Heart right ventricle (tissue), 16 donors: ENCODE measurements at regions not wholly inside any gene's neighbourhood (a gene's known extent, or its start where the extent isn't known, plus 50 kb on each side); places are given as distances from the start of the nearest gene placed in this dataset.
A peak's percentile ranks its signal among the peaks of the same experiment; 100 is the strongest.

Experiments
- ATAC-seq, 8 donors: fragments of 200-7000 bp; cut with Tn5 transposase; one replicate each; pipeline ENCODE4 v1.9.1; 2020; ENCODE audit warnings: mild to moderate bottlenecking in 8 of 8, moderate library complexity in 8 of 8, moderate number of reproducible peaks in 1 of 8
- DNase-seq, 2 donors: peaks; one replicate each; pipeline ENCODE4 v3.0.0-alpha.2; 2020
- H3K27ac ChIP-seq, 10 donors: fragments of 200-600 bp; sonication (generic) in 2 of 10; one replicate each; pipeline versions ENCODE4 v1.5.0 to v1.8.0; 2020 to 2022; ENCODE audit warnings: mild to moderate bottlenecking in 3 of 10
- H3K27me3 ChIP-seq, 7 donors: fragments of 200-600 bp; one replicate each; pipeline ENCODE4 v1.8.0; 2021 to 2022; ENCODE audit warnings: mild to moderate bottlenecking in 2 of 7
- H3K36me3 ChIP-seq, 9 donors: fragments of 200-600 bp; sonication (generic) in 1 of 9; one replicate each; pipeline versions ENCODE4 v1.5.0 to v1.8.0; 2020 to 2022; ENCODE audit warnings: mild to moderate bottlenecking in 2 of 9
- H3K4me1 ChIP-seq, 9 donors: fragments of 200-600 bp; sonication (generic) in 1 of 9; one replicate each; pipeline versions ENCODE4 v1.5.0 to v1.8.0; 2020 to 2022; ENCODE audit warnings: mild to moderate bottlenecking in 4 of 9
- H3K4me3 ChIP-seq, 10 donors: fragments of 200-600 bp; sonication (generic) in 2 of 10; one replicate each; pipeline versions ENCODE4 v1.5.0 to v1.8.0; 2020 to 2022; ENCODE audit warnings: mild to moderate bottlenecking in 7 of 10, moderate library complexity in 2 of 10
- H3K9me3 ChIP-seq, 11 donors: fragments of 200-600 bp in 10 of 11; sonication (generic) in 2 of 11; one replicate each; pipeline versions ENCODE4 v1.5.0 to v1.8.0; 2013 to 2022; ENCODE audit warnings: mild to moderate bottlenecking in 2 of 11, control low read depth in 1 of 11, moderate library complexity in 1 of 11
- CTCF ChIP-seq, 9 donors: fragments of 200-600 bp; sonication (generic) in 2 of 9; IDR thresholded peaks; one replicate each; pipeline versions ENCODE4 v1.5.0 to v1.8.0; 2021 to 2022; ENCODE audit warnings: antibody characterized with exemption in 9 of 9, mild to moderate bottlenecking in 5 of 9, moderate library complexity in 1 of 9
- WGBS, 2 donors: extraction: QIAGEN DNeasy Blood & Tissue Kit; methylation state at CpG; one replicate each; pipeline ENCODE4 v1.1.7; 2013; ENCODE audit warnings: inconsistent platforms in 1 of 2; 5-methylcytosine and 5-hydroxymethylcytosine counted together
- intact Hi-C, 10 donors: fragments of 100-400 bp; cut with DNase I; formaldehyde crosslinking; loops; one replicate each; pipeline versions ENCODE4 v1.11.1 to v1.14.2; 2022
- donor health status: Arrhythmogenic right ventricular cardiomyopathy.
- donor health status: ischemic (EF 13 %, LVEDD 7.1; RV severe dilation, severe dysfunction).
- donor health status: healthy with polysubstance abuse.
- donor health status: DM: no; HTN: yes; CAD: no.
- donor health status: DM: no; HTN: no; CAD: no.
- donor health status: ischemic (EF 25% LVEDD 6.9; RV normal size, moderate dysfunction).
- donor health status: ischemic (EF 25% LVEDD 5.7; RV mildly dilated, moderate dysfunction).
- donor health status: healthy.
- donor health status: DM: yes; HTN: yes; CAD: no.
- donor health status: Ischemic cardiomyopathy.
- donor health status: ischemic (EF 35%, LVEDD 5.7; RV mildly dilated, moderate dysfunction).
- donor health status: nonischemic (EF 11% LVEDD 7.7; RV severe dilation, severe dysfunction).
- donor health status: DM: yes; HTN: yes; CAD: no.
- donor health status: PGD.
- donor health status: ischemic (EF 29% LVEDD 5.4; RV normal size, mild dysfunction).
- donor health status: nonischemic (EF 23%, LVEDD 6.1; RV moderate dilation, normal function).

- intact Hi-C loops = no loop called here
Observed at GRCh38 chr6:2491137-2491536, 245.7 kb upstream of the GMDS start.

GRCh38 chr6:2488578-2488977 is 243.2 kb upstream of the GMDS start:
- WGBS, 2 donors = 89 to 90% methylated on average over 6 of the region's 6 CpGs
- DNase-seq (no peak), ATAC-seq (no peak)
- H3K27me3 ChIP-seq = no peaks in the 10 kb centered on the region
- TF ChIP-seq CTCF (IDR thresholded peaks at IDR 0.05) = no peak
- H3K27ac ChIP-seq = no peak overlapping the region
- no peak overlapping the region for H3K4me3 ChIP-seq
- H3K9me3 ChIP-seq = peaks cover 0 to 8% (median 0%) of the 10 kb centered on the region in 11 donors
- no peaks in the 10 kb centered on the region for H3K4me1 ChIP-seq
- H3K36me3 ChIP-seq = peaks cover 0 to 5% (median 0%) of the 10 kb centered on the region in 9 donors
- intact Hi-C loops = no loop called here

More at GRCh38 chr6:2491137-2491536, 245.7 kb upstream of the GMDS start:
- DNase-seq = no peak
- WGBS, 2 donors = 96 to 97% methylated on average over 14 of the region's 14 CpGs
- Histone ChIP-seq H3K27me3 (no peaks in the 10 kb centered on the region), H3K9me3 (no peaks in the 10 kb centered on the region), H3K4me1 (no peaks in the 10 kb centered on the region), H3K36me3 (peaks cover 0 to 5% (median 0%) of the 10 kb centered on the region in 9 donors), H3K4me3 (no peak overlapping the region), H3K27ac (no peak overlapping the region)
- no peak for ATAC-seq
- no peak for TF ChIP-seq CTCF (IDR thresholded peaks at IDR 0.05)

GRCh38 chr6:2485116-2485515 is 239.7 kb upstream of the GMDS start:
- H3K4me3 ChIP-seq = no peak overlapping the region
- H3K27ac ChIP-seq = no peak overlapping the region
- DNase-seq = peak in 1 of 2 donors; percentile 35
- no peak for TF ChIP-seq CTCF (IDR thresholded peaks at IDR 0.05)
- H3K27me3 ChIP-seq = no peaks in the 10 kb centered on the region
- 49 to 58% methylated on average over 7 of the region's 7 CpGs for WGBS, 2 donors
- intact Hi-C loops = no loop called here
- peaks cover 0 to 20% (median 5%) of the 10 kb centered on the region in 11 donors for H3K9me3 ChIP-seq
- peaks cover 0 to 4% (median 0%) of the 10 kb centered on the region in 9 donors for H3K36me3 ChIP-seq
- ATAC-seq = no peak
- H3K4me1 ChIP-seq = peaks cover 0 to 15% (median 9%) of the 10 kb centered on the region in 9 donors

- WGBS, 2 donors = 77 to 87% methylated on average over 2 of the region's 2 CpGs
- intact Hi-C loops = no loop called here
Observed at GRCh38 chr6:2482773-2483172, 237.4 kb upstream of the GMDS start.

More at GRCh38 chr6:2482773-2483172, 237.4 kb upstream of the GMDS start:
- no peak overlapping the region for H3K27ac ChIP-seq
- no peak for TF ChIP-seq CTCF (IDR thresholded peaks at IDR 0.05)
- H3K9me3 ChIP-seq = peaks cover 0 to 20% (median 5%) of the 10 kb centered on the region in 11 donors
- H3K36me3 ChIP-seq = no peaks in the 10 kb centered on the region
- no peak overlapping the region for H3K4me3 ChIP-seq
- DNase-seq = no peak
- H3K27me3 ChIP-seq = no peaks in the 10 kb centered on the region
- no peak for ATAC-seq
- peaks cover 0 to 35% (median 22%) of the 10 kb centered on the region in 9 donors for H3K4me1 ChIP-seq
